ENCODE measurements at regions not wholly inside any gene's neighbourhood (a gene's known extent, or its start where the extent isn't known, plus 50 kb on each side); places are given as distances from the start of the nearest gene placed in this dataset.
"Not testable (repeated sequence)": the region's sequence is repeated elsewhere in the genome, so short reads cannot be mapped to it uniquely, and the experiment has no call there.

GRCh38 chr12:83317595-83317994, 630.9 kb downstream of the TMTC2 start:
- no peak for DNase-seq

GRCh38 chr12:83313827-83314226, 627.1 kb downstream of the TMTC2 start:
- DNase-seq: no peak

- no peak for DNase-seq
Observed at GRCh38 chr12:83313322-83313721, 626.6 kb downstream of the TMTC2 start.

GRCh38 chr12:83276904-83277303, 590.2 kb downstream of the TMTC2 start:
- no peak for DNase-seq

GRCh38 chr12:83271201-83271600, 584.5 kb downstream of the TMTC2 start:
- DNase-seq: no peak

- no peak for DNase-seq
Observed at GRCh38 chr12:83265808-83266207, 579.1 kb downstream of the TMTC2 start.

- DNase-seq: no peak
Observed at GRCh38 chr12:83261998-83262397, 575.3 kb downstream of the TMTC2 start.

GRCh38 chr12:83260126-83260525, 573.4 kb downstream of the TMTC2 start:
- not testable (repeated sequence) for DNase-seq

- no peak for DNase-seq
Observed at GRCh38 chr12:83257726-83258125, 571.0 kb downstream of the TMTC2 start.

- no peak for DNase-seq
Observed at GRCh38 chr12:83256562-83256961, 569.9 kb downstream of the TMTC2 start.

- no peak for DNase-seq
Observed at GRCh38 chr12:83250866-83251265, 564.2 kb downstream of the TMTC2 start.

GRCh38 chr12:83245156-83245555, 558.5 kb downstream of the TMTC2 start:
- no peak for DNase-seq

GRCh38 chr12:83244001-83244400, 557.3 kb downstream of the TMTC2 start:
- DNase-seq: no peak

GRCh38 chr12:83233987-83234386, 547.3 kb downstream of the TMTC2 start:
- not testable (repeated sequence) for DNase-seq

- DNase-seq: not testable (repeated sequence)
Observed at GRCh38 chr12:83226960-83227359, 540.3 kb downstream of the TMTC2 start.

GRCh38 chr12:83225806-83226205, 539.1 kb downstream of the TMTC2 start:
- DNase-seq: no peak

GRCh38 chr12:83224012-83224411, 537.3 kb downstream of the TMTC2 start:
- no peak for DNase-seq

- no peak for DNase-seq
Observed at GRCh38 chr12:83220774-83221173, 534.1 kb downstream of the TMTC2 start.

- no peak for DNase-seq
Observed at GRCh38 chr12:83216230-83216629, 529.5 kb downstream of the TMTC2 start.

- DNase-seq: no peak
Observed at GRCh38 chr12:83214185-83214584, 527.5 kb downstream of the TMTC2 start.

GRCh38 chr12:83210933-83211332, 524.2 kb downstream of the TMTC2 start:
- no peak for DNase-seq

GRCh38 chr12:83199069-83199468, 512.4 kb downstream of the TMTC2 start:
- no peak for DNase-seq

- DNase-seq: no peak
Observed at GRCh38 chr12:83198291-83199015, 511.7 kb downstream of the TMTC2 start.

GRCh38 chr12:83197483-83197914, 510.8 kb downstream of the TMTC2 start:
- DNase-seq: no peak

GRCh38 chr12:83196694-83197350, 510.1 kb downstream of the TMTC2 start:
- no peak for DNase-seq
